GM12873 (cell line): ENCODE measurements at regions not wholly inside any gene's neighbourhood (a gene's known extent, or its start where the extent isn't known, plus 50 kb on each side); places are given as distances from the start of the nearest gene placed in this dataset.

Experiments used
- CTCF ChIP-seq: IDR thresholded peaks from 2 replicates; pipeline ENCODE4 v1.5.1; 2012; ENCODE audit warnings: low read depth, mild to moderate bottlenecking, moderate library complexity, low read length, control low read depth; ENCODE audit not compliant: insufficient read depth; ENCODE audit errors: missing control alignments

GRCh38 chr10:123494301-123494808 is 171.8 kb upstream of the GPR26 start:
- TF ChIP-seq CTCF: no peak

- TF ChIP-seq CTCF: no peak
Measured at GRCh38 chr10:123496375-123496774, 169.8 kb upstream of the GPR26 start.

- TF ChIP-seq CTCF: no peak
Measured at GRCh38 chr10:123496996-123497660, 169.0 kb upstream of the GPR26 start.

GRCh38 chr10:123500110-123500509 is 166.0 kb upstream of the GPR26 start:
- no peak for TF ChIP-seq CTCF

- no peak for TF ChIP-seq CTCF
Measured at GRCh38 chr10:123501148-123501547, 165.0 kb upstream of the GPR26 start.

- TF ChIP-seq CTCF: peak; percentile 39
Measured at GRCh38 chr10:123502983-123503382, 163.2 kb upstream of the GPR26 start.

- no peak for TF ChIP-seq CTCF
Measured at GRCh38 chr10:123506455-123506854, 159.7 kb upstream of the GPR26 start.
